Lower lobe of right lung (tissue), 2 donors: ENCODE measurements at regions not wholly inside any gene's neighbourhood (a gene's known extent, or its start where the extent isn't known, plus 50 kb on each side); places are given as distances from the start of the nearest gene placed in this dataset.

Experiments used
- ATAC-seq, 2 donors: fragments of 200-7000 bp; cut with Tn5 transposase; one replicate each; pipeline ENCODE4 v1.9.1; 2020 to 2022; ENCODE audit warnings: mild to moderate bottlenecking in 2 of 2, moderate library complexity in 2 of 2
- DNase-seq: peaks from one replicate; pipeline ENCODE4 v3.0.0-alpha.2; 2020
- H3K27ac ChIP-seq: fragments of 200-600 bp; one replicate; pipeline ENCODE4 v1.8.0; 2022
- H3K27me3 ChIP-seq: fragments of 200-600 bp; one replicate; pipeline ENCODE4 v1.8.0; 2022; ENCODE audit warnings: low read depth
- H3K36me3 ChIP-seq: fragments of 200-600 bp; one replicate; pipeline ENCODE4 v1.8.0; 2022; ENCODE audit warnings: mild to moderate bottlenecking
- H3K4me1 ChIP-seq: fragments of 200-600 bp; one replicate; pipeline ENCODE4 v1.8.0; 2022
- H3K4me3 ChIP-seq: fragments of 200-600 bp; one replicate; pipeline ENCODE4 v1.8.0; 2022; ENCODE audit warnings: mild to moderate bottlenecking
- H3K9me3 ChIP-seq: fragments of 200-600 bp; one replicate; pipeline ENCODE4 v1.8.0; 2022
- intact Hi-C: fragments of 100-400 bp; cut with DNase I; formaldehyde crosslinking; loops from one replicate; pipeline ENCODE4 v1.11.0; 2022
- TF ChIP-seq, protein P1 (sequence below): fragments of 200-600 bp; IDR thresholded peaks from one replicate; pipeline ENCODE4 v1.8.0; 2022; ENCODE audit warnings: antibody characterized with exemption, mild to moderate bottlenecking
- donor health status: DM: no; HTN: yes; CAD: no; lungs with severe emphysema.

DNA sequence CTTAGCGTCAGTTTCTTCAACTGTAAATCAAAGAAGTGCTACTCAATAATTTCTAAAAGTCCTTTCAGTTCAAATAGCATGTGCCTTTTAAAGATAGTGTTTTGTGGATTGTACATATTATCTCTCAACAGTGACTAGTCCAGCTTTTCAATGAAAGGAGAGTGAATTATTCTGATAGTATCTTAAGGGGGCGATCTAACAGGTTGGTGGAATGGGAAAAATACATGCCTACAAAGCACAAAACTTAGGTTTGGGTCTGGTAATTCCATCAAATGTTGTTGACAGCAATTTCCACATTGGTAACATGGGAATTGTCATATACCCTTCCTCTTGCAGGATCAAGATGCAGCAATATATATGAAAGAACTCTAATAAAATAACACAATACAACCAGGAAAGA lies 50.1 kb upstream of the HDGFL1 start:
- Histone ChIP-seq H3K27ac (no peak overlapping the region), H3K27me3 (no peaks in the 10 kb centered on the region), H3K9me3 (no peaks in the 10 kb centered on the region), H3K36me3 (no peaks in the 10 kb centered on the region), H3K4me3 (no peak overlapping the region), H3K4me1 (no peaks in the 10 kb centered on the region)
- TF ChIP-seq, protein P1, sequence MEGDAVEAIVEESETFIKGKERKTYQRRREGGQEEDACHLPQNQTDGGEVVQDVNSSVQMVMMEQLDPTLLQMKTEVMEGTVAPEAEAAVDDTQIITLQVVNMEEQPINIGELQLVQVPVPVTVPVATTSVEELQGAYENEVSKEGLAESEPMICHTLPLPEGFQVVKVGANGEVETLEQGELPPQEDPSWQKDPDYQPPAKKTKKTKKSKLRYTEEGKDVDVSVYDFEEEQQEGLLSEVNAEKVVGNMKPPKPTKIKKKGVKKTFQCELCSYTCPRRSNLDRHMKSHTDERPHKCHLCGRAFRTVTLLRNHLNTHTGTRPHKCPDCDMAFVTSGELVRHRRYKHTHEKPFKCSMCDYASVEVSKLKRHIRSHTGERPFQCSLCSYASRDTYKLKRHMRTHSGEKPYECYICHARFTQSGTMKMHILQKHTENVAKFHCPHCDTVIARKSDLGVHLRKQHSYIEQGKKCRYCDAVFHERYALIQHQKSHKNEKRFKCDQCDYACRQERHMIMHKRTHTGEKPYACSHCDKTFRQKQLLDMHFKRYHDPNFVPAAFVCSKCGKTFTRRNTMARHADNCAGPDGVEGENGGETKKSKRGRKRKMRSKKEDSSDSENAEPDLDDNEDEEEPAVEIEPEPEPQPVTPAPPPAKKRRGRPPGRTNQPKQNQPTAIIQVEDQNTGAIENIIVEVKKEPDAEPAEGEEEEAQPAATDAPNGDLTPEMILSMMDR: no peak
- ATAC-seq: no peak
- DNase-seq: no peak
- intact Hi-C loops: no loop called here
